ENCODE measurements at regions not wholly inside any gene's neighbourhood (a gene's known extent, or its start where the extent isn't known, plus 50 kb on each side); places are given as distances from the start of the nearest gene placed in this dataset.

GRCh38 chr3:124076235-124076634 lies 84.3 kb upstream of the ROPN1 start:
- TF ChIP-seq CTCF (IDR thresholded peaks at IDR 0.05) = no peak
- no peak for TF ChIP-seq POLR2A (IDR thresholded peaks at IDR 0.05)
- no peak for TF ChIP-seq POLR2AphosphoS5 (IDR thresholded peaks at IDR 0.05)
- TF ChIP-seq EP300 (IDR thresholded peaks at IDR 0.05) = no peak

Measured in stomach (tissue), 4 donors.